D341Med (cell line): ENCODE measurements at regions not wholly inside any gene's neighbourhood (a gene's known extent, or its start where the extent isn't known, plus 50 kb on each side); places are given as distances from the start of the nearest gene placed in this dataset.

Source experiments
- DNase-seq: peaks from one replicate; pipeline ENCODE4 v3.0.0; 2012; ENCODE audit warnings: low spot score

- no peak for DNase-seq
Measured at GRCh38 chr13:31929031-31929770, 102.4 kb upstream of the FRY start.

GRCh38 chr13:31930490-31930889, 101.1 kb upstream of the FRY start:
- DNase-seq = no peak

DNA sequence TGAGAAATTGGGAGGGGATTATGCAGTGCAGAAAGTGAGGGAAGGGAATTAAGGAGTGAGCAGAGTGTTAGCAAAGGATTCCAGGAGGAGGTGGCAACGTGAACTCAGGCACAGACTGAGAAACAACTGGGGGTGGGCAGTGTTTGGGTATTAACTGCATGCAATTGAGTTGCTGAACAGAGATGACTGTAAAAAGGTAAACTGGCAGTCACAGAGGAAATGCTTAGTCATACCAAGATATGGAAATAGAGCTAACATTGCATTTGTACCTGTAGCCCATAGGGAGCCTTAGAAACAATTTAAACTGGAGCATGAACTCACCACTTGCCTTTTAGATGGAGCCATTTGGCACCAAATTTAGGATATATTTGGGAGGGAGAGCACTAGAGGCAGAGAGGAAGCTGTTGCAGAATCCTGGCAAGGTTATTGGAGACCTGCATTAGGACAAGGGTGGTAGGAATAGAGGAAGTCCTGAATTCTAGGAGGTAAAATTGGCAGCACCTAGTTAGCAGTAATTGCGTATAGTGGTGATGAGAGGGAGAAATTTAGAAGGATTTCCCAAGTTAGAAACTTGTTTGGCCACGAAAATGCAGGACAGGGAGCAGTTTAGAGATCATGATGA, 100.6 kb upstream of the FRY start:
- DNase-seq = no peak

DNA sequence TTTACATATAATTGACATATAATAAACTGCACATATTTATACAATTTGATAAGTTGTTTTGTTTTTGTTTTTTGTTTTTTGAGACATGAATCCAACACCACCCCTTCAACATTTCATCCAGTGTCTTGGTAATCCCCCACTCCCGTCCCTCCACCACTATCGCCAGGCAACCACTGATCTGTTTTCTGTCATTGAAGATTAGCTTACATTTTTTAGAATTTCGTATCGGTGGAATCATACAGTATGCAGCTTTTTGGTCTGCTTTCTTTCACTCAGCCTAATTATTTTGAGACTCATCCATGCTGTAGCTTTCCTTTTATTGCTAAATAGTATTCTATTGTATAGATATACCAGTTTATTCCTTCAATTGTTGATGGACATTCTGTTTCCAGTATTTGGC, 94.1 kb upstream of the FRY start:
- DNase-seq = no peak

DNA sequence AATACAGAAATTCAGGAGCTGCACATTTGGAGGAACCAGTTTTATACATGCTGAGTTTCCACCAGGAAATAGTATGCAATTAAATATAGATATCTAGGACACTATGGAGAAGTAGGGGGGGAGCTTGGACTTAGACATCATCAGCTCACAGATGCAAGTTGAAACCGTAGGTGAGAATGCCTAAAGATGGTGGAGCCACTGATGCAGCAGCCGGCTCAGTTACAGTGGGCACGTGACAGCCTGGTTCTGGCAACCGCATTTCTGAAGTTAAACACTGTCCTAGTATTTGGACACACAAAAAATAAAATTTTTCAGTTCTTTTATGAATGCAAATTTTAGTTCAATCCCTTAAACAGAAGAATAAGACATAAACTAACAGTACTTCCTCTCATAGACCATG, 91.5 kb upstream of the FRY start:
- DNase-seq = no peak

DNA sequence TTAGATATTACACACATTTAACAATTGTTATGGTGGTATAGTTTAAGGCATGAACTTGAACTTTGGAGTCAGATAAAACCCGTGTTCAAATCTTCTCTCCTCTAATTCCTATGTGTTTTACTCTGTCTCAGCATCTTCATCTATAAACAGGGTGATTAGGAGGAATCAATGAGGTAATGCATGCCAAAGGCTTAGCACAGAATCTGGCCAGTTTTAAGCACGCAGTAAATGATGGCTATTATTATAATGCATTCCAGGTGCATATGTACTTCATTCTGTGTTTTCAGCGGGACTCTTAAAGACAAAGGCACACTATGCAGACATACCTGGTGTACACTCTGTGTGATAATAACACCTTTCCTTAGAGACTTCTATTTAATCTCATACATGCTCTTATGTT, 88.0 kb upstream of the FRY start:
- DNase-seq = no peak

- DNase-seq = no peak
Measured at GRCh38 chr13:31944262-31945160, 87.1 kb upstream of the FRY start.

- no peak for DNase-seq
Measured at GRCh38 chr13:31945202-31945961, 86.2 kb upstream of the FRY start.

DNA sequence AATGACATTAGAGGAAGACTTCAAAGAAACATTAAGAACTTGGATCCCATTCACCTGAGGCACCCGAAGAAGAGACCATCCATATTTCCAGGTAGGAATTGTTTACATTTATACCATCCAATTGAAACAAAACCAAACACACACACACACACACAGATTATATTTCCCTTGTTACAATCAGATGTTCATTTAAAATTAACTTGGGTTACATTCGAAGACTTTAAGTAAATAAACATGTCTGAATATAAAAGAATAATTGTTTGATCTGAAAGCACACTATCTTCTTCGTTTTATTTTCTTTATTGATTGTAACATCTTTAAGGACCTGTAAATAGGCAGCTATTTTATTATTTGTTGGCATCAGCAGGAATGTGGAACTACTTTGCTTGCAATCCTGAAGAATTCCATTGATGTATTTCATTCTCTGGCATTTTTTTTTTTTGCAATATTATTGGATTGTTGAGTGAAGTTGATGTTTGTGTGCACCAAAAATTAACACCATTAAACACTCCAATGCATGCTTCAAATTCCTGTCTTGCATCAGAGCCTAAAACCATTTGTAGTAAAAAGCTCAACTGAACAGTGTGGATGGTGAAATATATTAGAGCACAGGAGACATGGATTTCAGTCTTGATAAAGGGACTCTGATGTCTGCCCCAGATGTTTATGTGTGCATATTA, 85.3 kb upstream of the FRY start:
- DNase-seq = no peak

- no peak for DNase-seq
Measured at GRCh38 chr13:31947105-31947504, 84.5 kb upstream of the FRY start.

GRCh38 chr13:31947506-31947905, 84.1 kb upstream of the FRY start:
- DNase-seq = no peak

GRCh38 chr13:31949486-31949885, 82.1 kb upstream of the FRY start:
- DNase-seq = no peak

DNA sequence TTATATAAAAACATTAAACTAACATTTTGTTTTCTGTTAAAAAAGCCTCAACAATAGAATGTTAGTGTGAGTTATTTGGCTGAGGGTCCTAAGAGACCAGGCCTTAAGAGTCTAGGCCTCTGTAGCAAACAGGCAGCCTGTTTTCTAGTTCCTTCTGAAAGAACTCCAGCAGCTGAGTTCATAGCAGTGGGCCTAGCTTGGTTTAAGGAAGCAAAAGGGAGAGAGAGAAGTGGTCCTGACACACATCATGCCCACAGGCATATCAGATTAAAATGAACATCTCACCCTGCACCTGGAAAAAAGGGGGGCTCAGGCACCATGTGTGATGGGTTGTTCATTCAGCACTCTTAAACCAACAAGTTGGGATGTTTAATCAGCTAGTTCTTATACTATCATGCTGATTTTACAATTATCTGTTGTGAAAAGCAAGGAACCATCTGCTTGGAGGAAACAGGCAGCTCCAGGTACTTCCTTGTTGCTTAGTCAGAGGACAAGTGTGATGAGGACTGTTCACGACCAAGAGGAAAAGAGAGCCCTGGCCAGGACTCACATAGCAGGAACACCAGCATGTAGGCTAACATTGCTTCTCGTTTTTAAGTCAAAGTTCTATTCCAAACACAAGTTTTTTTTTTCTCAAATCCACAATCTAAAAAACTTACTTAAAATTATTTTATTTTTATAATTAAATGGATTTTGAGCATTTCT, 81.3 kb upstream of the FRY start:
- no peak for DNase-seq

GRCh38 chr13:31951215-31951678, 80.3 kb upstream of the FRY start:
- DNase-seq = no peak

- no peak for DNase-seq
Measured at GRCh38 chr13:31952641-31953380, 78.8 kb upstream of the FRY start.

DNA sequence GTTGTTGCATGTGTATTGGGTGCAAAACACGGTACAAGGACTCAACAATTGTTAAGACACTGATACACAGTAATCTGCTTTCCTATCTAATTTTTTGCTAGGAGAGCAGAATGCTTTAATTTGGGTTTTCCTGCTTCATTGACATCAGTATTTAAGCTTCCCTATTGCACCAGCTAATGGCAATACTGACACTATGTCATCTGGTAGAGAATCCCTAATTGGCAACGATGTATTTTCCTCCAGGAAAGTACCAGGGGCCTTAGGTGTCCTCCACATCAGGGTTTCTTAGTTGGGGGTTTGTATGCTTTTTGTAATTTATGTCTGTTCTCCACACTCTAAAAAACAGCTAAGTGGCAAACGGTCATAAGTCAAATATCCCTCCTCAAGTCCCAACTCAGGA, 76.5 kb upstream of the FRY start:
- DNase-seq = no peak

- no peak for DNase-seq
Measured at GRCh38 chr13:31955741-31956140, 75.8 kb upstream of the FRY start.

GRCh38 chr13:31956980-31957644, 74.5 kb upstream of the FRY start:
- DNase-seq = no peak

DNA sequence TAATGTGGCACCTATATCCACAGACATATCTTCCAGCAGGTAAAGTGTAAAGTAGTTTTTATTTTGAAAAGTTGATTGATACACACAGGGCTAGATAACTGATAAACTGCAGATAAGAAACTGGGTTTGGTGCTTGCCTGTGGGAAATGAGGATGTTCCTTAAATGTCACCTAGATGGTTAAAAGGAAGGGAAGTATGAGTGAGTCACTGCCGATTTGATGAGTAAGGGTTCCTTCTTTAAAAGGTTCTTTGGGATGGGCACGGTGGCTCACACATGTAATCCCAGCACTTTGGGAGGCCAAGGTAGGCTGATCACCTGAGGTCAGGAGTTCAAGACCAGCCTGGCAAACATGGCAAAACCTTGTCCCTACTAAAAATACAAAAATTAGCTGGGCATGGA, 73.8 kb upstream of the FRY start:
- DNase-seq = no peak
